ENCODE measurements at regions not wholly inside any gene's neighbourhood (a gene's known extent, or its start where the extent isn't known, plus 50 kb on each side); places are given as distances from the start of the nearest gene placed in this dataset.

- TF ChIP-seq CTCF (IDR thresholded peaks at IDR 0.05), result no peak
- TF ChIP-seq POLR2AphosphoS5 (IDR thresholded peaks at IDR 0.05), result no peak
These were observed 88.3 kb downstream of the SPP2 start for GRCh38 chr2:234138836-234139235.

Data from gastroesophageal sphincter (tissue), 3 donors.